ENCODE measurements at regions not wholly inside any gene's neighbourhood (a gene's known extent, or its start where the extent isn't known, plus 50 kb on each side); places are given as distances from the start of the nearest gene placed in this dataset.

GRCh38 chr15:91783451-91783850 is 70.1 kb upstream of the SLCO3A1 start:
- TF ChIP-seq CTCF (IDR thresholded peaks at IDR 0.05) (no peak), POLR2A (IDR thresholded peaks at IDR 0.05) (no peak), EP300 (IDR thresholded peaks at IDR 0.05) (no peak), POLR2AphosphoS5 (IDR thresholded peaks at IDR 0.05) (no peak)

All from gastroesophageal sphincter (tissue), 3 donors.